Spinal cord (tissue), 9 donors: ENCODE measurements at regions not wholly inside any gene's neighbourhood (a gene's known extent, or its start where the extent isn't known, plus 50 kb on each side); places are given as distances from the start of the nearest gene placed in this dataset.

Source experiments
- DNase-seq, 6 donors: peaks; one replicate each; pipeline versions ENCODE4 v3.0.0 to v3.0.0-alpha.2; 2013 to 2015; ENCODE audit warnings: low spot score in 6 of 6, low read depth in 4 of 6
- H3K27ac ChIP-seq: one replicate; pipeline ENCODE4 v1.5.1; 2013; ENCODE audit warnings: low read depth, low read length, control low read depth
- H3K27me3 ChIP-seq: one replicate; pipeline ENCODE4 v1.6.1; 2013; ENCODE audit warnings: low read length; ENCODE audit not compliant: control insufficient read depth, insufficient read depth
- H3K36me3 ChIP-seq: one replicate; pipeline ENCODE4 v1.6.1; 2013; ENCODE audit warnings: low read length; ENCODE audit not compliant: control insufficient read depth, insufficient read depth
- H3K4me1 ChIP-seq: one replicate; pipeline ENCODE4 v1.6.1; 2013; ENCODE audit warnings: low read length; ENCODE audit not compliant: control insufficient read depth, insufficient read depth
- H3K4me3 ChIP-seq: one replicate; pipeline ENCODE4 v1.5.1; 2013; ENCODE audit warnings: low read depth, low read length, control low read depth
- H3K9me3 ChIP-seq: one replicate; pipeline ENCODE4 v1.6.1; 2013; ENCODE audit warnings: low read length; ENCODE audit not compliant: control insufficient read depth, insufficient read depth
- WGBS: methylation state at CpG from one replicate; pipeline ENCODE4 v1.1.5; 2013; ENCODE audit warnings: missing lambda C conversion rate; ENCODE audit not compliant: insufficient coverage; 5-methylcytosine and 5-hydroxymethylcytosine counted together
- donor health status: healthy.

GRCh38 chr16:59181821-59182420 is 447.8 kb upstream of the GOT2 start:
- H3K9me3 ChIP-seq: no peaks in the 10 kb centered on the region
- H3K36me3 ChIP-seq: no peaks in the 10 kb centered on the region
- WGBS: 96% methylated on average over 9 of the region's 9 CpGs
- no peak for DNase-seq
- H3K27ac ChIP-seq: no peak overlapping the region
- no peak overlapping the region for H3K4me3 ChIP-seq
- no peaks in the 10 kb centered on the region for H3K27me3 ChIP-seq
- no peaks in the 10 kb centered on the region for H3K4me1 ChIP-seq

- Histone ChIP-seq H3K27me3 (no peaks in the 10 kb centered on the region), H3K36me3 (no peaks in the 10 kb centered on the region), H3K4me1 (no peaks in the 10 kb centered on the region), H3K9me3 (no peaks in the 10 kb centered on the region), H3K27ac (no peak overlapping the region), H3K4me3 (no peak overlapping the region)
- no CpG with 5 or more reads among the region's 1 CpG for WGBS
- DNase-seq: no peak
Measured at GRCh38 chr16:59180083-59180476, 446.0 kb upstream of the GOT2 start.

GRCh38 chr16:59179446-59180082 is 445.4 kb upstream of the GOT2 start:
- Histone ChIP-seq H3K27me3 (no peaks in the 10 kb centered on the region), H3K9me3 (no peaks in the 10 kb centered on the region), H3K4me3 (no peak overlapping the region), H3K4me1 (no peaks in the 10 kb centered on the region), H3K36me3 (no peaks in the 10 kb centered on the region), H3K27ac (no peak overlapping the region)
- DNase-seq: no peak
- no CpG with 5 or more reads among the region's 3 CpGs for WGBS

GRCh38 chr16:59173408-59173831 is 439.3 kb upstream of the GOT2 start:
- WGBS: 39% methylated on average over 2 of the region's 3 CpGs
- Histone ChIP-seq H3K27me3 (no peaks in the 10 kb centered on the region), H3K4me1 (no peaks in the 10 kb centered on the region), H3K27ac (no peak overlapping the region), H3K9me3 (no peaks in the 10 kb centered on the region), H3K4me3 (no peak overlapping the region), H3K36me3 (no peaks in the 10 kb centered on the region)
- DNase-seq: peak in 2 of 6 donors; percentile 45 to 75

GRCh38 chr16:59170099-59170712 is 436.1 kb upstream of the GOT2 start:
- H3K27me3 ChIP-seq: no peaks in the 10 kb centered on the region
- H3K27ac ChIP-seq: no peak overlapping the region
- peak in 1 of 6 donors; percentile 64 for DNase-seq
- WGBS: 38% methylated on average over 4 of the region's 10 CpGs
- no peaks in the 10 kb centered on the region for H3K9me3 ChIP-seq
- H3K4me1 ChIP-seq: no peaks in the 10 kb centered on the region
- no peaks in the 10 kb centered on the region for H3K36me3 ChIP-seq
- H3K4me3 ChIP-seq: no peak overlapping the region

GRCh38 chr16:59169168-59169567 is 435.1 kb upstream of the GOT2 start:
- Histone ChIP-seq H3K4me3 (no peak overlapping the region), H3K4me1 (no peaks in the 10 kb centered on the region), H3K27ac (no peak overlapping the region), H3K9me3 (no peaks in the 10 kb centered on the region), H3K27me3 (no peaks in the 10 kb centered on the region), H3K36me3 (no peaks in the 10 kb centered on the region)
- 23% methylated on average over 2 of the region's 4 CpGs for WGBS
- DNase-seq: no peak

GRCh38 chr16:59168461-59169114 is 434.5 kb upstream of the GOT2 start:
- H3K27ac ChIP-seq: no peak overlapping the region
- WGBS: no CpG with 5 or more reads among the region's 3 CpGs
- no peak for DNase-seq
- no peaks in the 10 kb centered on the region for H3K36me3 ChIP-seq
- no peak overlapping the region for H3K4me3 ChIP-seq
- H3K9me3 ChIP-seq: no peaks in the 10 kb centered on the region
- no peaks in the 10 kb centered on the region for H3K27me3 ChIP-seq
- no peaks in the 10 kb centered on the region for H3K4me1 ChIP-seq

- WGBS: no CpG with 5 or more reads among the region's 2 CpGs
Measured at GRCh38 chr16:59164461-59164860, 430.3 kb upstream of the GOT2 start.

GRCh38 chr16:59163371-59164055 is 429.4 kb upstream of the GOT2 start:
- H3K27ac ChIP-seq: no peak overlapping the region
- WGBS: no CpG with 5 or more reads among the region's 3 CpGs
- no peaks in the 10 kb centered on the region for H3K4me1 ChIP-seq
- H3K9me3 ChIP-seq: no peaks in the 10 kb centered on the region
- no peak overlapping the region for H3K4me3 ChIP-seq
- peak in 1 of 6 donors; percentile 57 for DNase-seq
- no peaks in the 10 kb centered on the region for H3K27me3 ChIP-seq
- no peaks in the 10 kb centered on the region for H3K36me3 ChIP-seq

More at GRCh38 chr16:59164461-59164860, 430.3 kb upstream of the GOT2 start:
- H3K4me1 ChIP-seq: no peaks in the 10 kb centered on the region
- no peak for DNase-seq
- no peaks in the 10 kb centered on the region for H3K36me3 ChIP-seq
- no peak overlapping the region for H3K27ac ChIP-seq
- no peaks in the 10 kb centered on the region for H3K9me3 ChIP-seq
- no peak overlapping the region for H3K4me3 ChIP-seq
- no peaks in the 10 kb centered on the region for H3K27me3 ChIP-seq
